HG03196 (cell line): ENCODE measurements at regions not wholly inside any gene's neighbourhood (a gene's known extent, or its start where the extent isn't known, plus 50 kb on each side); places are given as distances from the start of the nearest gene placed in this dataset.
"Not testable (repeated sequence)": the region's sequence is repeated elsewhere in the genome, so short reads cannot be mapped to it uniquely, and the experiment has no call there.

ENCODE experiments used
- ATAC-seq: cut with Tn5 transposase; IDR thresholded peaks from one replicate; pipeline ENCODE4 v1.9.1; 2021; ENCODE audit not compliant: unreplicated experiment

GRCh38 chr7:127530148-127530547, 55.2 kb downstream of the GCC1 start:
- ATAC-seq, result no peak

- no peak for ATAC-seq
Observed at GRCh38 chr7:127527561-127527960, 57.8 kb downstream of the GCC1 start.

- no peak for ATAC-seq
Observed at GRCh38 chr7:127525866-127526480, 59.4 kb downstream of the GCC1 start.

GRCh38 chr7:127516320-127516719, 69.1 kb downstream of the GCC1 start:
- ATAC-seq, result no peak

- ATAC-seq, result no peak
Observed at GRCh38 chr7:127514499-127514898, 70.9 kb downstream of the GCC1 start.

GRCh38 chr7:127513311-127513710, 72.1 kb downstream of the GCC1 start:
- no peak for ATAC-seq

GRCh38 chr7:127512663-127513062, 72.7 kb downstream of the GCC1 start:
- no peak for ATAC-seq

GRCh38 chr7:127504715-127505114, 80.7 kb downstream of the GCC1 start:
- no peak for ATAC-seq

GRCh38 chr7:127501817-127502216, 83.6 kb downstream of the GCC1 start:
- ATAC-seq, result no peak

- ATAC-seq, result no peak
Observed at GRCh38 chr7:127487381-127487780, 94.9 kb upstream of the ZNF800 start.

- ATAC-seq, result no peak
Observed at GRCh38 chr7:127486654-127487053, 94.1 kb upstream of the ZNF800 start.

- no peak for ATAC-seq
Observed at GRCh38 chr7:127485482-127485881, 93.0 kb upstream of the ZNF800 start.

GRCh38 chr7:127484954-127485353, 92.4 kb upstream of the ZNF800 start:
- no peak for ATAC-seq

- ATAC-seq, result no peak
Observed at GRCh38 chr7:127478461-127478860, 86.0 kb upstream of the ZNF800 start.

- no peak for ATAC-seq
Observed at GRCh38 chr7:127478024-127478355, 85.5 kb upstream of the ZNF800 start.

- ATAC-seq, result no peak
Observed at GRCh38 chr7:127477295-127478023, 85.0 kb upstream of the ZNF800 start.

- ATAC-seq, result no peak
Observed at GRCh38 chr7:127476618-127477017, 84.1 kb upstream of the ZNF800 start.

- no peak for ATAC-seq
Observed at GRCh38 chr7:127474457-127474856, 81.9 kb upstream of the ZNF800 start.

- ATAC-seq, result no peak
Observed at GRCh38 chr7:127473409-127473808, 80.9 kb upstream of the ZNF800 start.

GRCh38 chr7:127460077-127460476, 67.6 kb upstream of the ZNF800 start:
- ATAC-seq, result no peak

GRCh38 chr7:127451258-127451657, 58.8 kb upstream of the ZNF800 start:
- ATAC-seq, result not testable (repeated sequence)

GRCh38 chr7:127448566-127448965, 56.1 kb upstream of the ZNF800 start:
- ATAC-seq, result no peak
